ENCODE measurements at regions not wholly inside any gene's neighbourhood (a gene's known extent, or its start where the extent isn't known, plus 50 kb on each side); places are given as distances from the start of the nearest gene placed in this dataset.
A peak's percentile ranks its signal among the peaks of the same experiment; 100 is the strongest.
"Not testable (repeated sequence)": the region's sequence is repeated elsewhere in the genome, so short reads cannot be mapped to it uniquely, and the experiment has no call there.

GRCh38 chr5:89313804-89314588 is 431.0 kb upstream of the MEF2C start:
- no peak overlapping the region for H3K4me3 ChIP-seq
- peak overlapping the region in 3 of 21 experiments; percentile 7 to 51 (median 36) for H3K27ac ChIP-seq

GRCh38 chr5:89313044-89313443 is 430.1 kb upstream of the MEF2C start:
- Histone ChIP-seq H3K4me3 (no peak overlapping the region), H3K27ac (no peak overlapping the region)

- H3K27ac ChIP-seq: no peak overlapping the region
- H3K4me3 ChIP-seq: no peak overlapping the region
These were observed 426.3 kb upstream of the MEF2C start for GRCh38 chr5:89309268-89309667.

- no peak overlapping the region for H3K27ac ChIP-seq
- H3K4me3 ChIP-seq: no peak overlapping the region
These were observed 425.6 kb upstream of the MEF2C start for GRCh38 chr5:89308606-89309040.

- Histone ChIP-seq H3K27ac (no peak overlapping the region), H3K4me3 (no peak overlapping the region)
These were observed 425.0 kb upstream of the MEF2C start for GRCh38 chr5:89307972-89308371.

- H3K27ac ChIP-seq, H3K4me3 ChIP-seq: not testable (repeated sequence)
These were observed 424.2 kb upstream of the MEF2C start for GRCh38 chr5:89307141-89307540.

- H3K27ac ChIP-seq: no peak overlapping the region
- H3K4me3 ChIP-seq: no peak overlapping the region
These were observed 420.1 kb upstream of the MEF2C start for GRCh38 chr5:89303033-89303480.

GRCh38 chr5:89302102-89302891 is 419.3 kb upstream of the MEF2C start:
- H3K27ac ChIP-seq: no peak overlapping the region
- H3K4me3 ChIP-seq: no peak overlapping the region

- Histone ChIP-seq H3K27ac (peak overlapping the region in 1 of 21 experiments; percentile 18), H3K4me3 (no peak overlapping the region)
These were observed 418.5 kb upstream of the MEF2C start for GRCh38 chr5:89301321-89302025.

- Histone ChIP-seq H3K27ac (peak overlapping the region in 1 of 21 experiments; percentile 18), H3K4me3 (no peak overlapping the region)
These were observed 417.5 kb upstream of the MEF2C start for GRCh38 chr5:89300426-89300970.

GRCh38 chr5:89299998-89300397 is 417.0 kb upstream of the MEF2C start:
- Histone ChIP-seq H3K27ac (no peak overlapping the region), H3K4me3 (no peak overlapping the region)

- Histone ChIP-seq H3K27ac (no peak overlapping the region), H3K4me3 (no peak overlapping the region)
These were observed 414.1 kb upstream of the MEF2C start for GRCh38 chr5:89297066-89297465.

- H3K4me3 ChIP-seq: no peak overlapping the region
- H3K27ac ChIP-seq: peak overlapping the region in 1 of 21 experiments; percentile 44
These were observed 410.8 kb upstream of the MEF2C start for GRCh38 chr5:89293810-89294209.

GRCh38 chr5:89292487-89292886 is 409.5 kb upstream of the MEF2C start:
- H3K27ac ChIP-seq: no peak overlapping the region

GRCh38 chr5:89289604-89290003 is 406.6 kb upstream of the MEF2C start:
- Histone ChIP-seq H3K4me3 (no peak overlapping the region), H3K27ac (no peak overlapping the region)

More at GRCh38 chr5:89292487-89292886, 409.5 kb upstream of the MEF2C start:
- no peak overlapping the region for H3K4me3 ChIP-seq

- Histone ChIP-seq H3K4me3 (no peak overlapping the region), H3K27ac (no peak overlapping the region)
These were observed 405.0 kb upstream of the MEF2C start for GRCh38 chr5:89287964-89288363.

GRCh38 chr5:89286320-89286719 is 403.3 kb upstream of the MEF2C start:
- Histone ChIP-seq H3K27ac (no peak overlapping the region), H3K4me3 (no peak overlapping the region)

GRCh38 chr5:89283728-89284493 is 400.9 kb upstream of the MEF2C start:
- H3K4me3 ChIP-seq: no peak overlapping the region

More at GRCh38 chr5:89283728-89284493, 400.9 kb upstream of the MEF2C start:
- no peak overlapping the region for H3K27ac ChIP-seq
